Keratinocyte (primary cell): ENCODE measurements at regions not wholly inside any gene's neighbourhood (a gene's known extent, or its start where the extent isn't known, plus 50 kb on each side); places are given as distances from the start of the nearest gene placed in this dataset.

ENCODE experiments used
- DNase-seq: peaks from one replicate; pipeline ENCODE4 v3.0.0-alpha.2; 2011; ENCODE audit warnings: low read depth, missing footprints, low spot score
- FAIRE-seq: peaks from 2 replicates; lab custom pipeline; 2011; peaks lifted over from hg19 to GRCh38; lab: Jason Lieb, UNC
- H2AFZ ChIP-seq: 2 replicates; pipeline ENCODE4 v1.6.0; 2012; ENCODE audit warnings: low read length, control low read depth, inconsistent platforms; ENCODE audit not compliant: control insufficient read depth
- H3K27ac ChIP-seq: 2 replicates; pipeline ENCODE4 v1.5.1; 2011; ENCODE audit warnings: low read length; ENCODE audit not compliant: control insufficient read depth, insufficient read depth
- H3K27me3 ChIP-seq: 3 replicates; pipeline ENCODE4 v1.6.0; 2011; ENCODE audit warnings: low read length; ENCODE audit not compliant: control insufficient read depth, insufficient read depth; ENCODE audit errors: extremely low read depth
- H3K36me3 ChIP-seq, 2 experiments: 2 replicates in 1 of 2; 3 replicates in 1 of 2; pipeline ENCODE4 v1.5.1; 2011; ENCODE audit warnings: low read length in 2 of 2, mild to moderate bottlenecking in 1 of 2; ENCODE audit not compliant: control insufficient read depth in 2 of 2, insufficient read depth in 2 of 2; ENCODE audit errors: extremely low read depth in 1 of 2
- H3K4me1 ChIP-seq: 3 replicates; pipeline ENCODE4 v1.5.1; 2011; ENCODE audit warnings: low read length; ENCODE audit not compliant: control insufficient read depth, insufficient read depth; ENCODE audit errors: extremely low read depth
- H3K4me2 ChIP-seq: 3 replicates; pipeline ENCODE4 v1.6.0; 2011; ENCODE audit warnings: low read depth, low read length; ENCODE audit not compliant: control insufficient read depth, insufficient read depth; ENCODE audit errors: extremely low read depth
- H3K4me3 ChIP-seq, 3 experiments: fragments of 200-600 bp in 1 of 3; sonication (generic) in 1 of 3; 2 replicates in 2 of 3; 3 replicates in 1 of 3; pipeline ENCODE4 v1.5.1; 2011 to 2016; ENCODE audit warnings: low read length in 3 of 3, mild to moderate bottlenecking in 3 of 3, control low read depth in 2 of 3, inconsistent platforms in 1 of 3, low read depth in 1 of 3, mixed read lengths in 1 of 3, mixed run types in 1 of 3, moderate library complexity in 1 of 3; ENCODE audit not compliant: control insufficient read depth in 2 of 3, insufficient read depth in 2 of 3; ENCODE audit errors: extremely low read depth in 1 of 3
- H3K79me2 ChIP-seq: 2 replicates; pipeline ENCODE4 v1.6.0; 2012; ENCODE audit warnings: low read length; ENCODE audit not compliant: control insufficient read depth, insufficient read depth
- H3K9ac ChIP-seq: 3 replicates; pipeline ENCODE4 v1.6.0; 2011; ENCODE audit warnings: low read length; ENCODE audit not compliant: control insufficient read depth, insufficient read depth; ENCODE audit errors: extremely low read depth
- H3K9me1 ChIP-seq: 3 replicates; pipeline ENCODE4 v1.6.0; 2011; ENCODE audit warnings: low read length; ENCODE audit not compliant: control insufficient read depth, insufficient read depth; ENCODE audit errors: extremely low read depth
- H3K9me3 ChIP-seq: 2 replicates; pipeline ENCODE4 v1.5.1; 2012; ENCODE audit warnings: low read depth, low read length; ENCODE audit not compliant: control insufficient read depth
- H4K20me1 ChIP-seq: 3 replicates; pipeline ENCODE4 v1.6.0; 2011; ENCODE audit warnings: low read length; ENCODE audit not compliant: control insufficient read depth, insufficient read depth; ENCODE audit errors: extremely low read depth
- CTCF ChIP-seq, 3 experiments: IDR thresholded peaks in 1 of 3; conservative IDR thresholded peaks in 1 of 3; optimal IDR thresholded peaks in 1 of 3; 2 replicates in 2 of 3; 3 replicates in 1 of 3; pipeline versions ENCODE3 to v1.5.1; 2011; ENCODE audit warnings: low read length in 3 of 3, mild to moderate bottlenecking in 3 of 3, moderate library complexity in 2 of 3, control low read depth in 1 of 3, inconsistent platforms in 1 of 3; ENCODE audit not compliant: insufficient read depth in 2 of 3; ENCODE audit errors: extremely low read depth in 1 of 3
- EZH2 ChIP-seq: IDR thresholded peaks from one replicate; pipeline ENCODE4 v1.6.1; 2012; ENCODE audit warnings: inconsistent platforms, mild to moderate bottlenecking, low read length, moderate library complexity
- dilution Hi-C: fragments of 300-500 bp; cut with MboI; formaldehyde crosslinking; loops from one replicate; pipeline ENCODE4 v1.7.0; 2020; ENCODE audit warnings: low sequenced_read_pairs; ENCODE audit not compliant: extremely low pct_ligation_motif_present

- no peak overlapping the region for H3K4me3 ChIP-seq
- no peaks in the 10 kb centered on the region for H4K20me1 ChIP-seq
- H2AFZ ChIP-seq = no peak overlapping the region
- FAIRE-seq (no peak), DNase-seq (no peak)
- H3K4me2 ChIP-seq = no peak overlapping the region
- H3K9ac ChIP-seq = no peak overlapping the region
- H3K9me3 ChIP-seq = no peaks in the 10 kb centered on the region
- no peak overlapping the region for H3K27ac ChIP-seq
- no peaks in the 10 kb centered on the region for H3K9me1 ChIP-seq
- dilution Hi-C loops = no loop called here
- TF ChIP-seq CTCF (optimal IDR thresholded peaks at IDR 0.05 in 1 of 3, IDR thresholded peaks at IDR 0.05 in 1 of 3, conservative IDR thresholded peaks at IDR 0.05 in 1 of 3; ENCODE audit: extremely low read depth in 1 of 3, insufficient read depth in 2 of 3, low read length in 3 of 3) = no peak
- TF ChIP-seq EZH2 = no peak
- no peaks in the 10 kb centered on the region for H3K36me3 ChIP-seq
- H3K4me1 ChIP-seq = no peaks in the 10 kb centered on the region
- H3K27me3 ChIP-seq = no peaks in the 10 kb centered on the region
- H3K79me2 ChIP-seq = no peaks in the 10 kb centered on the region
Measured at GRCh38 chr5:175098301-175098700, 345.7 kb downstream of the DRD1 start.

- H3K4me2 ChIP-seq = no peak overlapping the region
- DNase-seq (no peak), FAIRE-seq (no peak)
- no peak overlapping the region for H3K4me3 ChIP-seq
- no peaks in the 10 kb centered on the region for H3K36me3 ChIP-seq
- dilution Hi-C loops = no loop called here
- no peaks in the 10 kb centered on the region for H4K20me1 ChIP-seq
- H3K9me3 ChIP-seq = no peaks in the 10 kb centered on the region
- no peak overlapping the region for H3K27ac ChIP-seq
- TF ChIP-seq EZH2 (no peak), CTCF (optimal IDR thresholded peaks at IDR 0.05 in 1 of 3, IDR thresholded peaks at IDR 0.05 in 1 of 3, conservative IDR thresholded peaks at IDR 0.05 in 1 of 3; ENCODE audit: extremely low read depth in 1 of 3, insufficient read depth in 2 of 3, low read length in 3 of 3) (no peak)
- no peaks in the 10 kb centered on the region for H3K9me1 ChIP-seq
- H3K4me1 ChIP-seq = no peaks in the 10 kb centered on the region
- no peaks in the 10 kb centered on the region for H3K27me3 ChIP-seq
- no peak overlapping the region for H2AFZ ChIP-seq
- no peaks in the 10 kb centered on the region for H3K79me2 ChIP-seq
- H3K9ac ChIP-seq = no peak overlapping the region
Measured at GRCh38 chr5:175096469-175097165, 347.4 kb downstream of the DRD1 start.
